SU-DHL-6 (cell line): ENCODE measurements at regions not wholly inside any gene's neighbourhood (a gene's known extent, or its start where the extent isn't known, plus 50 kb on each side); places are given as distances from the start of the nearest gene placed in this dataset.
A peak's percentile ranks its signal among the peaks of the same experiment; 100 is the strongest.

Experiments
- EZH2phosphoT487 ChIP-seq: fragments of 200-600 bp; sonication (generic), shearing (Covaris generic); conservative IDR thresholded peaks from 2 replicates; pipeline ENCODE4 v1.6.1; 2018; ENCODE audit warnings: mild to moderate bottlenecking, antibody characterized with exemption, low read length, moderate library complexity, mixed read lengths
- TF ChIP-seq, protein P1 (sequence below): fragments of 200-600 bp; sonication (generic); IDR thresholded peaks from one replicate; pipeline ENCODE4 v1.5.1; 2017; ENCODE audit warnings: antibody characterized with exemption, mild to moderate bottlenecking, low read length, moderate library complexity; ENCODE audit not compliant: insufficient read depth, poor library complexity, severe bottlenecking

DNA sequence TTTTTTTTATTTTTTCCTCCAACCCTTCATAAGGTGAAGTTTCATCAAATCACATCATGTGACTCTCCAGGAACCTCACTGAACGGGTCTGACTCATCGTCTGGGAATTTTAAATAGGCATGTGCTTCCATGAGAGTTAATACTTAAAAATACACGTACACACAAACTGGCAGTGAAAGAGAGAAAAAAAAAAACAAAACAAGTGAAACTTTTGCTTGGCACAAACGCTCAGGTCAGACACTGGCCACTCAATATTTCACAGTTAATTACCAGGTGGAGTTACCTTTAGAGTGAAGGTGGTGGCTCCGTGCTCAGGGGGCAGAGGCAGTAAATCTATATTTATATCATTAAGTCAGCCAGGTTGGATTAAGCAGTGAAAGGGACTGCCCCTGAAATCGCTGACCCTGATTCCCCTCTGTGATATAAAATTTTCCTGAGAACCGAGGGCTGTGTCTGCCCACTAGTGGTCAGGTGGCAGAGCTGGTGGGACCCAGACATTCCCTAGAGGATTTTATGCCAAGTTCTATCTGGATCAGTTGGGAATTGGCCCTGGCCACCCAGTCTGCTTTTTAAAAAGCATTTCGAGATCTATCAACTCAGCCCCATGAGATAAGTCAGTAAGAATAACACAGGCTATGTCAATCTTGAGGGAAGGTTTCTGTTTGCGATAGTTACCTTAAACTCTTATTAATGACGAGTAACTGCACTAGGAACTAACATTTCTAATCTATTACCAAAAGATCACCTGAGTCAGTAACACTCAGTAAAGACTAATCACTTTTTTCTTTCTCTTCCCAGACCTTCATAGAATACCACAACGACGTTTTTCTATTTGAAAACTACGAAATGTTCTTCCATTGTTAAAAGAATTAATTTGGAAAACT lies 259.1 kb downstream of the HDGFL1 start:
- TF ChIP-seq, protein P1, sequence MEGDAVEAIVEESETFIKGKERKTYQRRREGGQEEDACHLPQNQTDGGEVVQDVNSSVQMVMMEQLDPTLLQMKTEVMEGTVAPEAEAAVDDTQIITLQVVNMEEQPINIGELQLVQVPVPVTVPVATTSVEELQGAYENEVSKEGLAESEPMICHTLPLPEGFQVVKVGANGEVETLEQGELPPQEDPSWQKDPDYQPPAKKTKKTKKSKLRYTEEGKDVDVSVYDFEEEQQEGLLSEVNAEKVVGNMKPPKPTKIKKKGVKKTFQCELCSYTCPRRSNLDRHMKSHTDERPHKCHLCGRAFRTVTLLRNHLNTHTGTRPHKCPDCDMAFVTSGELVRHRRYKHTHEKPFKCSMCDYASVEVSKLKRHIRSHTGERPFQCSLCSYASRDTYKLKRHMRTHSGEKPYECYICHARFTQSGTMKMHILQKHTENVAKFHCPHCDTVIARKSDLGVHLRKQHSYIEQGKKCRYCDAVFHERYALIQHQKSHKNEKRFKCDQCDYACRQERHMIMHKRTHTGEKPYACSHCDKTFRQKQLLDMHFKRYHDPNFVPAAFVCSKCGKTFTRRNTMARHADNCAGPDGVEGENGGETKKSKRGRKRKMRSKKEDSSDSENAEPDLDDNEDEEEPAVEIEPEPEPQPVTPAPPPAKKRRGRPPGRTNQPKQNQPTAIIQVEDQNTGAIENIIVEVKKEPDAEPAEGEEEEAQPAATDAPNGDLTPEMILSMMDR: peak; percentile 45
- TF ChIP-seq EZH2phosphoT487: no peak
